SU-DHL-6 (cell line): ENCODE measurements at regions not wholly inside any gene's neighbourhood (a gene's known extent, or its start where the extent isn't known, plus 50 kb on each side); places are given as distances from the start of the nearest gene placed in this dataset.

ENCODE experiments used
- EZH2phosphoT487 ChIP-seq: fragments of 200-600 bp; sonication (generic), shearing (Covaris generic); conservative IDR thresholded peaks from 2 replicates; pipeline ENCODE4 v1.6.1; 2018; ENCODE audit warnings: mild to moderate bottlenecking, antibody characterized with exemption, low read length, moderate library complexity, mixed read lengths
- TF ChIP-seq, protein P1 (sequence below): fragments of 200-600 bp; sonication (generic); IDR thresholded peaks from one replicate; pipeline ENCODE4 v1.5.1; 2017; ENCODE audit warnings: antibody characterized with exemption, mild to moderate bottlenecking, low read length, moderate library complexity; ENCODE audit not compliant: insufficient read depth, poor library complexity, severe bottlenecking

DNA sequence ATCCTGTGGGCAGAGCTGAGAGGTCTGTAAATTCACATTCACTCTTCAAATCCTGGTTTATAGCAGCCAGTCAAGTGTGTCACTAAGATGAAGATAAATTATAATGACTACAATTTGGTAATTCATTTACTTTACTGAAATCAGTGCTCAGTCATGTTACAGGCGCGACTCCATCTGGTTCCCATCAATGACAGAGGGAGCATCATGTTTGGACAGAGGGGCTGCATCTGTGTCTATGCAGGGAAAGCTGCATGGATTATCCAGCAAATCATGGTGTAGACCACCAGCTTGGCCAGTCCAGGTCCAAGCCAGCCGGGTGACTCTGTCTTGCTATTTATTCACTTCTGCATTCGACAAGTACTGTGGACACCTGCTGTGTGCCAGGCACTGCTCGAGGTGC is 214.1 kb upstream of the ZNF32 start:
- TF ChIP-seq, protein P1, sequence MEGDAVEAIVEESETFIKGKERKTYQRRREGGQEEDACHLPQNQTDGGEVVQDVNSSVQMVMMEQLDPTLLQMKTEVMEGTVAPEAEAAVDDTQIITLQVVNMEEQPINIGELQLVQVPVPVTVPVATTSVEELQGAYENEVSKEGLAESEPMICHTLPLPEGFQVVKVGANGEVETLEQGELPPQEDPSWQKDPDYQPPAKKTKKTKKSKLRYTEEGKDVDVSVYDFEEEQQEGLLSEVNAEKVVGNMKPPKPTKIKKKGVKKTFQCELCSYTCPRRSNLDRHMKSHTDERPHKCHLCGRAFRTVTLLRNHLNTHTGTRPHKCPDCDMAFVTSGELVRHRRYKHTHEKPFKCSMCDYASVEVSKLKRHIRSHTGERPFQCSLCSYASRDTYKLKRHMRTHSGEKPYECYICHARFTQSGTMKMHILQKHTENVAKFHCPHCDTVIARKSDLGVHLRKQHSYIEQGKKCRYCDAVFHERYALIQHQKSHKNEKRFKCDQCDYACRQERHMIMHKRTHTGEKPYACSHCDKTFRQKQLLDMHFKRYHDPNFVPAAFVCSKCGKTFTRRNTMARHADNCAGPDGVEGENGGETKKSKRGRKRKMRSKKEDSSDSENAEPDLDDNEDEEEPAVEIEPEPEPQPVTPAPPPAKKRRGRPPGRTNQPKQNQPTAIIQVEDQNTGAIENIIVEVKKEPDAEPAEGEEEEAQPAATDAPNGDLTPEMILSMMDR: no peak
- TF ChIP-seq EZH2phosphoT487: no peak
